ENCODE measurements at regions not wholly inside any gene's neighbourhood (a gene's known extent, or its start where the extent isn't known, plus 50 kb on each side); places are given as distances from the start of the nearest gene placed in this dataset.

DNA sequence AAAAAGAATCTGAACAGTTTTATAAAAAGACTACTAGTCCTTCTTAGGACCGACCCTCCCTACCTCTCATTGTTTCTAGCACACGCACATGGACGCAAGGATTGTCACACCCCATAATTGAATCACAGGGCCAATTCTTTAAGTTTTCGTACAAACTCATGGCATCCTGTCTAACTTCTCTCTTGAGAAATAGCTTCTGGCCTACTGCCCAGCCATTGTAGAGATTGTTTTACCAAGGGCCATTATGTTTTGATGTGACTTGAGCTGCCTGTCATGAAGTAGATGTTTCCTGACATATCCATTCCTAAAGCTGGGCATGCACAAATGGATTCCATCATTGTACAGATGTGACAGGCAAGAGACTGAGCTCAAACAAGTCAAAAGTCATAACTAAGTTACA lies 1672.1 kb upstream of the C9orf72 start (continued):
- TF ChIP-seq, protein P1, sequence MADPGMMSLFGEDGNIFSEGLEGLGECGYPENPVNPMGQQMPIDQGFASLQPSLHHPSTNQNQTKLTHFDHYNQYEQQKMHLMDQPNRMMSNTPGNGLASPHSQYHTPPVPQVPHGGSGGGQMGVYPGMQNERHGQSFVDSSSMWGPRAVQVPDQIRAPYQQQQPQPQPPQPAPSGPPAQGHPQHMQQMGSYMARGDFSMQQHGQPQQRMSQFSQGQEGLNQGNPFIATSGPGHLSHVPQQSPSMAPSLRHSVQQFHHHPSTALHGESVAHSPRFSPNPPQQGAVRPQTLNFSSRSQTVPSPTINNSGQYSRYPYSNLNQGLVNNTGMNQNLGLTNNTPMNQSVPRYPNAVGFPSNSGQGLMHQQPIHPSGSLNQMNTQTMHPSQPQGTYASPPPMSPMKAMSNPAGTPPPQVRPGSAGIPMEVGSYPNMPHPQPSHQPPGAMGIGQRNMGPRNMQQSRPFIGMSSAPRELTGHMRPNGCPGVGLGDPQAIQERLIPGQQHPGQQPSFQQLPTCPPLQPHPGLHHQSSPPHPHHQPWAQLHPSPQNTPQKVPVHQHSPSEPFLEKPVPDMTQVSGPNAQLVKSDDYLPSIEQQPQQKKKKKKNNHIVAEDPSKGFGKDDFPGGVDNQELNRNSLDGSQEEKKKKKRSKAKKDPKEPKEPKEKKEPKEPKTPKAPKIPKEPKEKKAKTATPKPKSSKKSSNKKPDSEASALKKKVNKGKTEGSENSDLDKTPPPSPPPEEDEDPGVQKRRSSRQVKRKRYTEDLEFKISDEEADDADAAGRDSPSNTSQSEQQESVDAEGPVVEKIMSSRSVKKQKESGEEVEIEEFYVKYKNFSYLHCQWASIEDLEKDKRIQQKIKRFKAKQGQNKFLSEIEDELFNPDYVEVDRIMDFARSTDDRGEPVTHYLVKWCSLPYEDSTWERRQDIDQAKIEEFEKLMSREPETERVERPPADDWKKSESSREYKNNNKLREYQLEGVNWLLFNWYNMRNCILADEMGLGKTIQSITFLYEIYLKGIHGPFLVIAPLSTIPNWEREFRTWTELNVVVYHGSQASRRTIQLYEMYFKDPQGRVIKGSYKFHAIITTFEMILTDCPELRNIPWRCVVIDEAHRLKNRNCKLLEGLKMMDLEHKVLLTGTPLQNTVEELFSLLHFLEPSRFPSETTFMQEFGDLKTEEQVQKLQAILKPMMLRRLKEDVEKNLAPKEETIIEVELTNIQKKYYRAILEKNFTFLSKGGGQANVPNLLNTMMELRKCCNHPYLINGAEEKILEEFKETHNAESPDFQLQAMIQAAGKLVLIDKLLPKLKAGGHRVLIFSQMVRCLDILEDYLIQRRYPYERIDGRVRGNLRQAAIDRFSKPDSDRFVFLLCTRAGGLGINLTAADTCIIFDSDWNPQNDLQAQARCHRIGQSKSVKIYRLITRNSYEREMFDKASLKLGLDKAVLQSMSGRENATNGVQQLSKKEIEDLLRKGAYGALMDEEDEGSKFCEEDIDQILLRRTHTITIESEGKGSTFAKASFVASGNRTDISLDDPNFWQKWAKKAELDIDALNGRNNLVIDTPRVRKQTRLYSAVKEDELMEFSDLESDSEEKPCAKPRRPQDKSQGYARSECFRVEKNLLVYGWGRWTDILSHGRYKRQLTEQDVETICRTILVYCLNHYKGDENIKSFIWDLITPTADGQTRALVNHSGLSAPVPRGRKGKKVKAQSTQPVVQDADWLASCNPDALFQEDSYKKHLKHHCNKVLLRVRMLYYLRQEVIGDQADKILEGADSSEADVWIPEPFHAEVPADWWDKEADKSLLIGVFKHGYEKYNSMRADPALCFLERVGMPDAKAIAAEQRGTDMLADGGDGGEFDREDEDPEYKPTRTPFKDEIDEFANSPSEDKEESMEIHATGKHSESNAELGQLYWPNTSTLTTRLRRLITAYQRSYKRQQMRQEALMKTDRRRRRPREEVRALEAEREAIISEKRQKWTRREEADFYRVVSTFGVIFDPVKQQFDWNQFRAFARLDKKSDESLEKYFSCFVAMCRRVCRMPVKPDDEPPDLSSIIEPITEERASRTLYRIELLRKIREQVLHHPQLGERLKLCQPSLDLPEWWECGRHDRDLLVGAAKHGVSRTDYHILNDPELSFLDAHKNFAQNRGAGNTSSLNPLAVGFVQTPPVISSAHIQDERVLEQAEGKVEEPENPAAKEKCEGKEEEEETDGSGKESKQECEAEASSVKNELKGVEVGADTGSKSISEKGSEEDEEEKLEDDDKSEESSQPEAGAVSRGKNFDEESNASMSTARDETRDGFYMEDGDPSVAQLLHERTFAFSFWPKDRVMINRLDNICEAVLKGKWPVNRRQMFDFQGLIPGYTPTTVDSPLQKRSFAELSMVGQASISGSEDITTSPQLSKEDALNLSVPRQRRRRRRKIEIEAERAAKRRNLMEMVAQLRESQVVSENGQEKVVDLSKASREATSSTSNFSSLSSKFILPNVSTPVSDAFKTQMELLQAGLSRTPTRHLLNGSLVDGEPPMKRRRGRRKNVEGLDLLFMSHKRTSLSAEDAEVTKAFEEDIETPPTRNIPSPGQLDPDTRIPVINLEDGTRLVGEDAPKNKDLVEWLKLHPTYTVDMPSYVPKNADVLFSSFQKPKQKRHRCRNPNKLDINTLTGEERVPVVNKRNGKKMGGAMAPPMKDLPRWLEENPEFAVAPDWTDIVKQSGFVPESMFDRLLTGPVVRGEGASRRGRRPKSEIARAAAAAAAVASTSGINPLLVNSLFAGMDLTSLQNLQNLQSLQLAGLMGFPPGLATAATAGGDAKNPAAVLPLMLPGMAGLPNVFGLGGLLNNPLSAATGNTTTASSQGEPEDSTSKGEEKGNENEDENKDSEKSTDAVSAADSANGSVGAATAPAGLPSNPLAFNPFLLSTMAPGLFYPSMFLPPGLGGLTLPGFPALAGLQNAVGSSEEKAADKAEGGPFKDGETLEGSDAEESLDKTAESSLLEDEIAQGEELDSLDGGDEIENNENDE (IDR thresholded peaks at IDR 0.05; ENCODE audit: insufficient replicate concordance, low read length), result no peak
- TF ChIP-seq SAP30 (IDR thresholded peaks at IDR 0.05; ENCODE audit: insufficient read depth, insufficient replicate concordance, low read length) (no peak), SIX5 (IDR thresholded peaks at IDR 0.05; ENCODE audit: low read depth, low read length) (no peak), SP2 (IDR thresholded peaks at IDR 0.05; ENCODE audit: low read length) (no peak), KDM5A (IDR thresholded peaks at IDR 0.05; ENCODE audit: low read length) (no peak)
